HG03135 (cell line): ENCODE measurements at regions not wholly inside any gene's neighbourhood (a gene's known extent, or its start where the extent isn't known, plus 50 kb on each side); places are given as distances from the start of the nearest gene placed in this dataset.
"Not testable (repeated sequence)": the region's sequence is repeated elsewhere in the genome, so short reads cannot be mapped to it uniquely, and the experiment has no call there.

Experiments
- ATAC-seq: cut with Tn5 transposase; IDR thresholded peaks from one replicate; pipeline ENCODE4 v1.9.1; 2021; ENCODE audit warnings: mild to moderate bottlenecking, moderate library complexity; ENCODE audit not compliant: unreplicated experiment

DNA sequence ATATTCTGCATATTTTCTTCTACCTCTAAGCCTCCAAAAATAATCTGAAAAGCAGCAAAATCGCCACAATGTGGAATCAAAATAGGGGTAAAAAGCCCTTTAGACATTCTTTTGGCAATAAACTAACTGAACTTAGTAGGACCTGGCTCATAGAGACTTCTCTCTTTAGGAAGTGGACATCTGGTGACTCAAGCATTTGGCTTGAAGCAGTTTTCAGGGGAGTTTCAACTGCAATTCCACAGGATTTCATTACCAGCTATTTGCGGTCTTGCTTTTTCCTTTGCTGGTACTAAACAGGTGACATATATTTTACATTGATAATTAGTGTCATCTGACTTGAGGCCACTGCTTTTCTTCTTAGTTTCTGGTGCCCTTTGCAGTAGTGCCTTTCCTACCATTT, 173.2 kb upstream of the FBN2 start:
- ATAC-seq: no peak

DNA sequence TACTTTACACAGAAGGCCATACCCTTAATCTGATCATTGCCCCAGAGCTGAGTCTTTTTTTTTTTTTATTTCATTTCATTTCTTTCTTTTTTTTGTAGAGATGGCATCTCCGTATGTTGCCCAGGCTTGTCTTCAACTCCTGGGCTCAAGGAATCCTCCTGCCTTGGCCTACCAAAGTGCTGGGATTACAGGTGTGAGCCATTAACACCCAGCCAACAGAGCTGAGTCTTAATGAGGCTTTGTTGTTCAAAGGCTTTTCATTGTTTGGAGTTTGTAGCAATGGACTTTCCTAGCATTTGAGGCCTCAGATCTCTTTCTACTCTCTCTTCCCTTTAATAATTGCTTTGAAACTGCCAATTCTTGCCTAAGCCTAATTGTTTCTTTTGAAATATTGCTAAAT, 176.5 kb upstream of the FBN2 start:
- ATAC-seq: no peak

DNA sequence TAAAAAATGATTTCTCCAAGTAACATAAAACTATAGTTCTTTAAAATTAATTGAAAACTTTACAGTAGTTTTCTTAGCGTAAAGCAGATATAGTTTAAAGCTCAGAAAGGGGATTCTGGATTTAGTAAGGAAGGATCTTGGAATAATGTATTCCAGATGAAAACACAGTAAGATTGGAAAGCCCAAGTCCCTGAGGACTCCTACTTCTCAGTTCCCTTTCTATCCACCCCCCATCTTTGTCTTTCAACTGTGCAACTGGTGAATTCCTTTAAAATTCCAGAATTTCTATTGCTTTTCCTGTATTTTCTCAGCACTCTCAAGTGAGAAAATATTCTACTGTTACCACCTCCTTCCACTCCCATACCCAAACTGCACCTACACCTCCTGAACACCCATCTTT, 184.5 kb upstream of the FBN2 start:
- ATAC-seq: no peak

DNA sequence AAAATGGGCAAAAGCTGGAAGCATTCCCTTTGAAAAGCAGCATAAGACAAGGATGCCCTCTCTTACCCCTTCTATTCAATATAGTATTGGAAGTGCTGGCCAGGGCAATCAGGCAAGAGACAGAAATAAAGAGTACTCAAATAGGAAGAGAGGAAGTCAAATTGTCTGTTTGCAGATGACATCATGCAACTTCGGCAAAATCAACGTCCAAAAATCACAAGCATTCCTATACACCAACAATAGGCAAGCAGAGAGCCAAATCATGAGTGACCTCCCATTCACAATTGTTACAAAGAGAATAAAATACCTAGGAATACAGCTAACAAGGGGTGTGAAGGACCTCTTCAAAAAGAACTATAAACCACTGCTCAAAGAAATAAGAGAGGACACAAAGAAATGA, 192.0 kb upstream of the FBN2 start:
- ATAC-seq: not testable (repeated sequence)

DNA sequence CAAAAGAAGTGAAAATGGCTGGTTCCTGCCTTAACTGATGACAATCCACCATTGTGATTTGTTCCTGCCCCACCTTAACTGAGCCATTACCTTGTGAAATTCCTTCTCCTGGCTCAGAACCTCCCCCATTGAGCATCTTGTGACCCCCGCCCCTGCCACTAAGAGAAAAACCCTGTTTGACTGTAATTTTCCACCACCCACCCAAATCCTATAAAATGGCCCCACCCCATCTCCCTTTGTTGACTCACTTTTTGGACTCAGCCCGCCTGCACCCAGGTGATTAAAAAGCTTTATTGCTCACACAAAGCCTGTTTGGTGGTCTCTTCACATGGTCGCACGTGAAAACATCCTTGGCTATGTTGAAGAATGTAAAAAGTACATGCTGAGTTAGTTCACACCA, 197.6 kb upstream of the FBN2 start:
- not testable (repeated sequence) for ATAC-seq

DNA sequence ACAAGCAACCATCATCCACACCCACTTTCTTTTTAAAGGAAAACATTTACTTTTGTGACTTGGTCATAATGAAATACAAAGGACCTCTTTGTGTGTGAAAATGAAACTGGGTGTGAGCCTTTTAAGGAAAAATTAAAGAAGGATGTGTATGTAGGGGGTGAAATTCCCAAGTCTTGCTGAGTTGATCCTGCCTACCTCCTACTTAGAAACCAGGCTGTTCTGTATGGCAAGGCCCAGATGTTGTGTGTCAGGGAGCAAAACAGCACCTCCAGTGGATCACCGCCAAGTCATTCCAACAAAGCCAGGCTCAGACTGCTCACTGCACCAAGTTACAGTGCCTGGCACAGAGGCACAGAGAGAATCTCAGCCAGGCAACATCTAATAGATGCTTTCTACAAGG, 198.5 kb upstream of the FBN2 start:
- no peak for ATAC-seq

DNA sequence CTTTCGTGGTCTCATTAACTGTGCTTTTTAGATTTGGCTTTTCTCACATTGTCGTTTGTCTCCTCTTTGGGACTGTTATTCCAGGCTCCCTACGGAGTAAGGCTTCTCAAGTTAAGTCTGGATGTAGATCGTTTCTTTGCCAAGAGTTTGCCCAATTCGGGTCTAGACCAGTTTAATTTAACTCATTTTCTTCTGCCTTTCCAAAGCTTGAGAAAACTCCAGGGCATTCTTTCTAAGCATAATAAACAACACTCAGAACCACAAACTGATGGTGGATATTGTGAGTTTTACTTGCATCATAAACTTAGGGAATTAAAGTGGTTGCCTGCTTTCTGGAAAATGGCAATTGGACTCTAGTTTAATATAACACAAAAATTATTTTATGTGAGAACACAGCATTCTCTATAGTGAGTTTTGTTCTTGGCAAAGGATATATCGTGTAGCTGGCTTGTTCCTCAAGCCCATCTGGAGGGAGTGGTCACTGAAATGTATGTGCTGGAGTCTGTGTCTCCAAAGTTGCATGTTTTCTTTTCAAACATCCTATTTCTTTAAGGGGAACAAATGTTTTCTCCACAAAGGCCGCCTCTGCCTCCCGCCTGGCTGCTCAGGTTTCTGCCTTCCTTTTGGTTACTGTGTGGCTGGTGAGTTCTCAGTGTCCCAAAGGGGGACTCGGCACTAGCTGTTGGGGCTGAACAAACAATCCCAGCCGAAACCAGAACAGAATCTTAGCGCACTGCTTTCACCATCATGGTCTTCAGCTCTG, 211.3 kb upstream of the FBN2 start:
- ATAC-seq: no peak

DNA sequence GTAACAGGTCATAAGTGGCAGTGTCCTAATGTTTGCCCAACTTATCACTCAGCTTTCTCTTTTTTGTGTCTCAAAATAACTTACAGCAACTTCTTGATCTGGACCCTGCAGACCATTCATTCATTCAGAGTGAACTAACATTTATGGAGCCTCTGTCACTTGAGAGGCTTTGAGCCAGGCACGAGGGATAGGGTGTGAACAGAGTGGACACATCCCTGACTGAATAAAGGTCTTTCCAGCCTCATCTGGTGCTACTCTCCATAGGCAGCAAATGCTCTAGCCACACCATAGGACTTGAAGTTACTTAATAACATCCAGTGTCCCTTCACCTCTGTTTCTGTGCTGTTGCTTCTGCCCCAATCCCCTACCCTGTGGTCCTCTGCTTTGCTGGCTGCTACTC, 212.1 kb upstream of the FBN2 start:
- ATAC-seq: no peak

DNA sequence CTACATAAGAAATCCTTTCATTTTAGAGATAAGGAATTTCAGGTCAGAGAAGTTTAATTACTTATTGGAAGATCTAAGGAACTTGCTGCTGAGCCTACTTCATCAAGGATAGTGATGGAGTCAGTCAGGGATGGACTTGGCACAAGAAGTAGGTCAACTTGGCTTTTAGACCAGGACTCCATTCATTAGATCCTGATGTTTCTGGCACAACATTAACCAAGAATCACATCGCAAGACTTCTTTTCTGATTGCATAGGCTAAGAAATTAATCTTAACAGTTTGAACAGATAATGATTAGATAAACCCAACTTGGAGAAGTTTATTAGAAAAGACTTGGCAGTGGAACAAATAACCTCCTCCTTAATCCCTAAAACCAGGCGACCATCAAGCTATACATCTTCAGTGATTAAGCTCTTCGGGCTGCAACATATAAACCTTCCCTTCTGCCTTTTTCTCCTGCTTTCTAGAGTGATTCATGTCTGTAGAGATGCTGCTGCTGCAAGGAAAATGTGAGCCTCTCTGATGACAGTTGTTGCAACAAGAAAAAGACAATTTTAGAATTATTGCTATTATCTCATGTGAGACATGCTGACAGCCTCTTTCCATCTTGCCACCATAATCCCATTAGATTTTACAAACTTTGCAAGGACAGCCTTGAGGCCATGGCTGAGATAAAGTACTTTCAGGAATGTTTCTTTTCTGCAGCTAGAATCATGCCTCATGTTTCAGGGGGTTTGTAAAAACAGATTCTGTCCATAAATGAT, 207.9 kb upstream of the SLC27A6 start:
- ATAC-seq: no peak

DNA sequence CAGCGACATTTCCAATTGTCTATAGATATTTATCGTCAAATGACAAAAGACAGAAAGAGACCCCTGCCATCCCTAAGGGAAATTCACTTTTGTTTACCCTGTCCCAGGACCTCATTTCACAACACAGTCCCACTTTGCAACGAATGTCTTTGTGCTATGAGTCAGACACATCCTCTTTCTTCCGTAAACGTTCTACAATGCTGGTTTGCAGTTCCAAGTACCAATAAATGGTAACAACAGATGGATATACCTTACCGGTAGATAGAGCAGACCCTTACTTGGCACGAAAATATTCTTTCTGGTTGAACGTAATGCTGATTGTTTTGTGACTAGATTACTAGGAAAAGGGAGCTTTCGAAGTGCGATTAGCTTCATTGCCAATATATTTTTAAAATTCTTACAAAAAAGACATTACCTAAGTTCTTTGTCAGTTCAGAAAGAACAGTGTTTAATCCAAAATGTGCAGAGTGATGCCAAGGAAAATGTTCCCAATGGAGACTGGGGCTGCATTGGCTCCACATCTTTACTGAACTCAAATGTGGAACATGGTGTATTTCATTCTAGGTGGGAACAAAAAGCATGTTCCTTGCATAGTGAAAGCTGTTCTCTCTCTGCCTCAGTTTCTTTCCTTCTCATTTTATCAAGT, 202.5 kb upstream of the SLC27A6 start:
- ATAC-seq: no peak

DNA sequence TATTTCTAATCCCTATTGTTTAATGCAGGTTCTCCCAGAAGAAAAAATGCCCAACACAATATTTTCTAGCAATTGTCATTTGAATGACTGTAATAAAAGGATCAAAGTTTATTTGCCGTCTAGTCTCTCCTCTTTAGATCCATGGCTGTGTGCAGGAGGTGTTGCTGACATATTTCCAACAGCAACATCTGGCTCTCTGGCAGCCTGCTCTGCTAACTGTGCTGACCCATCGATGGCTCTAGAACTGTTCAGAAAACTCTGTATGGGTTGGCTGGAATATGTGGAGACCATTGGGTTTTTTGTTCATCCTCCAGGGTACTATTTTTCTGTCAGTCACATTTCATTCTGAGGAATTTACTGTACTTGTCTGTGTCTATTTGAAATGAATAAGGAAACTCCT, 202.0 kb upstream of the SLC27A6 start:
- ATAC-seq: no peak

DNA sequence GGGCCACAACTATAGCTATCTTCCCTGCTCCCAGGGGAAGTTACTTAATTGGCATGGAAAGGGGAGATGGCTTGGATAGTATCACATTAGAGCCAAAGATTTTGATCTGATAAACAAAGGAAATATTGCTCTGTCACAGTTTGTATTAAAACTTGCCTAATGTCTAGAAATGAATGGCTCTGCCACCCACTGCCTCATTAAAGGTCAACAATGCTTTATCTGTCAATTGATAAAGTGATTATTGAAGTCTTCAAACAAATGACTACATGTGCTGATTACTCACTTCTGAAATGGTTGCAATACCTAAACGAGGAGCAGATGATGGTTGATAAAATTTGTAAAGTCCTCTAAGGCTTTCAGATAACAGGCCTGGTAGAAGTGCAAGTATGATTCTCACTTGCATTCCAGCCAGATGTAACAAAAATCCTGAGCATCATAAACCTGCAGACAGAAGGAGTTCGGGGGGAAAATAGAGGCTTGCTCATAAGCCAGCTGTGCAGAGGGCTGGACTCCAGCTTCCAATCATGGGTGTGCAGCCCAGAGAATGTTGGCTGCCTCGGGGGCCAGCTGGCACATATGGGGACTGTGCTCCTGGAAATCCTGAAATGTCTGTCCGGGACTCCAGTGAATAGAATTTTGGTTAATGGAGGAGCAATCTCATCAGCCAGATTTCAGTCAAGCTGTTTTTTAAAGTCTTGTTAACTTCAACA, 200.5 kb upstream of the SLC27A6 start:
- no peak for ATAC-seq

DNA sequence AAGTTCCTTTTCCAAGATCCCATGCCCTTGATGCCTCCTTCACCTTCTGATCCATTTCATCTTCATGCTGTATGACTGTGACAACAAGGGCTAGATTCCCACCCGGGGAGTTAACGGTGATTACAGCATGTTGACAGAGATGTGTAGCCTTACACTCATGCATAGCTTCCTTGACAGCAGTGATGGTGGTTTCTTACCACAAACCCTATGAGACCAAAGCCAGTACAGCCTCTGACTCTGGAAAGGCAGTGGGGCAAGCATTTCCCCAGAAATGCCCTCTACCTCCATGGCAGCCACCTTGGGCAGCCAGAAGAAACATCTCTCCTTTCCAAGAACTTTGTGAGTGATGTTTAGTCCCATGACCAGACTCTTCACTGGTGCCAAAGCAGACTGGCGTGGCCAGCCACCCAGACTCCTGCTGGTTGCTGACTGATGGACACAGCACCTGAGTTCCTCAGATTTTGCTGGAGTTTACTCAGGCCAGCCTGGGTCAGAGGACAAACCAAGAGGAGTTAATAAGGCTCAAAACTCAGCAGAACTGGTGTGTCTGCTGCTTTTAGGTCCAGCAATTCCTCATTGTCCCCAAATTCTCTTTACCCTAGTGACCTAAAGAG, 199.7 kb upstream of the SLC27A6 start:
- no peak for ATAC-seq

DNA sequence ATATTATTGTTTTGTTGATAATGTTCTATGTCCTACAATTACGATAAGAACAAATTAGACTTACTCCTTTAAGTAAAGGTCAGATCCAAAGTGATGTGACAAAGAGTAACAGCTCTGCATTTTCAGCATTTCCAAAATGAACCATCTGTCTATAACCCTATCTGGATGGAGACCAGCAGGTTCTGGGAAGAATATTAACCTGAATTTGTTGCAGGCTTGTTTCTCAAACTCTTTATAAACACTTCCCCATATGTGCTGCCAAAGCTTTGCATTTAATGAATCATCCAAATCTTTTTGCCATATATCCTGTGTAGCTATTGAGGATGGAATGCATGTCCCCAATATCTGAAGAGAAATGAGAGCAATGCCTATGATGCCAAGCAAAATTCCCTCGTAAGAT, 198.9 kb upstream of the SLC27A6 start:
- ATAC-seq: no peak

DNA sequence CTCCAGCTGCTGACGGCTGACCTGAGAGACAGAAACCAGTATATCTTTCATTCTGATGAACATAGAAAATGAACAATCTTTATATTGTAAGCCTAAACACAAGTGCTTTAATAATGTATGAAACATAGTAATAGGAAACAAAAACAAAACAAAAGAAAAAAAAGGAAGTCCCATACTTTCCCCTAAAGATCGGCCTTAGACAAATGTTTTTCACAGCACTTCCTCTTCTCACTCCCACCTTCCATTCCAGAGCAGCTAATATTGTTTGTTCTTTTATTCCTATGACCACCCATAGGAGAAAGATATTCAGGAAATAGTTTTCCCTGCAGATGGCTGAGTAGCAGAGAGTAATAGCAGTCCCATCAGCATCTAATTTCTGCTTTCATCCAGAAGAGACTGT, 194.4 kb upstream of the SLC27A6 start:
- no peak for ATAC-seq

DNA sequence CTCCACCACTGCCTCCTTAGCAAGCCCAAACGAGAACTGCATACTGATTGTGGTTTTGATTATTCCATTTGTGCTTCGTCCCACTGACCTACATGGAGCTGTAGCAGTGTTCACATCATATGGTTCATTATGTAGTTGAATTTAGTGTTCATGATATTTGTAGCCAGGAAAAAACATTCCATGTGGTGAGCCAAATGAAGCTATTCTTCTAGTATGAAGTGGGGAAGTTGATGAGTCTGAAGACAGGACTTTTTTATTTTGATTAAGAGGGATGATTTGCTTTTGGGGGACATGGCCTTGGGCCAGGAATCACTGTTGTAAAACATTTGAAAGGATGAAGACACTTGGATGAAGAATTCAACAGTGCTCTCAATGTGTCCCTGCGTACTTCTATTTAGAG, 192.9 kb upstream of the SLC27A6 start:
- no peak for ATAC-seq

DNA sequence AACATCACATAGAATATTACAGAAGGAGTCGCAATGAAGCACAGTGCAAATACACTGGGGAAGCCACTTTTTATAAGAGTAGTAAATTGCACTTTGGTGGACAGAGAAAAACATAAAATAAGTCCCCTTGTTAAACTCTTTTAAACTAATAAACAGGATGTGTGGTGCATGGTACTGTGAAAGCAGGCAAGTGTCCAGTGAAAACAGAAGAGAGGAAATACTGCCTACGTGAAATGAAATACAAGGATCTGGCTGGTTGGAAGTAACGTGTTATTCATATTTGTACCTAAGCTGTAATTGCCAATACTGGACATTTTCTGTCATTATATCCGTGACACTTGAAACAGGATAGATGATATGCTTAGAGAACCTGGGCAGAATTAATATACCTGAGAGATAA, 191.9 kb upstream of the SLC27A6 start:
- no peak for ATAC-seq

DNA sequence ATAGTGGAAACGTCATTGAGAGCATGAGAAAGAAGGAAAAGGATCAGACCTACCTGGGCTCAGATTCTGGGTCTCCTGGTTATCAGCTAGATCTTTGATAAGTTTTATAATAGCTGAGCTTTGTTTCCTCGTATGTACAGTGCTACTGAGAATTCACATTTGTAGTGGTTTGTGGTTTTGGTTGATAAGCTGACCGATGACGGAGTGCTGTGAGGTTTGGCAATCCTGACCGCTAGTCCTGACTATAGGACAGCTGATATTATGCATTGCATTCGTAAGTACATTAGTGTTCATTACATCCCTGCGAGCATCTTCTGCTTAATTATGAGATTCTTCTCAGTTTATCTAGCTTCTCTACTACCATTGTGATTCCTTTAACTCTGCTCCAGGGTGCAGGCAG, 190.7 kb upstream of the SLC27A6 start:
- no peak for ATAC-seq

DNA sequence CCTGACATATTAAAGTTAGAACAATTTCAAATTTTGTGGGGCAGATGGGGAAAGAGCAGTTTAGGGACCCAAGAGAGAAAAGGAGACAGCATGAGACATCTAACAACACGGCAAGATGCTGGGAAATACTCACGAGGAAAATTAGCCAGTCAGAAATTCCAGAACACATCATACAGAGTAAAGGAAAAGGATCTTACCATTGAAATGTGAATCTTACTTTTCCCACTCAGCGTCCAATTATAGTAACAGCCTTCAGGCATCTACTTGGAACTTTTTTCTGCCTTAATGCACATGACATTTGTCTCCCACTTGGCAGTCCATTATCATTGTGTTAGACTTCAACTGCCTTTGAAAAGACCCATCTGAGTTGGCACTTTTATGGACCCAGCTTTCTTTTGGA, 189.7 kb upstream of the SLC27A6 start:
- no peak for ATAC-seq

DNA sequence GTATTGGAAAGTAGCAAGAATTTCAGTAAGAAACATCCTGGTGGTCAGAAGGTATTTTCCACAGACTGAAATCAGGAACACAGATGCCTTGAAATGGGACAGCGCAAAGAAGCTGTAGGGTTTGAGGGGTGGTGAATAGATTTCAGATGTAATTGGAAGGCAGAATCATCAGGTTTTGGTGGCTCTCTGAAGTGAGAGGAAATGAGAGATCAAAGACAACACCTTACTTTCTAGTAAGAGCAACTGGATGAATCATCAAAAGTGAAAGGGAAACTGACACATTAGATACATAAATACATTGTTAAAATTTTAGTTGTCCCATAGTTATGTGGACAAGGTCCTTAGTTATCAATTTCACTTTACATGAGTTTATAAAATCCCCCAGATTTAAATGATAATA, 188.2 kb upstream of the SLC27A6 start:
- peak; percentile 83 for ATAC-seq

DNA sequence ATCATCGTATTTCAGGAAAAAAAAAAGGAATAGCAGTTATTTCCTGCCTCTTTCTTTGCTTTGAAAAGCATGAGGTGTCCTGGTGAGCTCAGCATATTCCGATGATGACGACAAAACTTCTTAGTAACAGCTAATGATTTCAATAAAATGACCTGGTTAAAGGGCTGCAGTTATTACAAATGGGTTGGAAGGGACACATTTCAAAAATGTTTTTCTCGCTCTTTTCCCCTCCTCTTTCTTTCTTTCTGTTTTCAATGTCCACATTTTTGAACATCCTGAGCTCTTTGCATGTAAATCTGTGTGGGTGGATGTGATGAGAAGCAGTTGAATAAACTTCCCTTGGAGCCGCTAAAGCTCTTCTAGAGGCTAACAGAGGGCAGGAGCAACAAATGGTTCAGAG, 186.8 kb upstream of the SLC27A6 start:
- ATAC-seq: no peak
